ENCODE measurements at regions not wholly inside any gene's neighbourhood (a gene's known extent, or its start where the extent isn't known, plus 50 kb on each side); places are given as distances from the start of the nearest gene placed in this dataset.
A peak's percentile ranks its signal among the peaks of the same experiment; 100 is the strongest.

GRCh38 chr4:180150818-180151217 lies 2092.4 kb upstream of the TENM3 start:
- no peak for TF ChIP-seq ZFX (IDR thresholded peaks at IDR 0.05)
- TF ChIP-seq CTCF (conservative IDR thresholded peaks at IDR 0.05) = peak; percentile 67

All from C4-2B (cell line).